ENCODE measurements at regions not wholly inside any gene's neighbourhood (a gene's known extent, or its start where the extent isn't known, plus 50 kb on each side); places are given as distances from the start of the nearest gene placed in this dataset.
"Not testable (repeated sequence)": the region's sequence is repeated elsewhere in the genome, so short reads cannot be mapped to it uniquely, and the experiment has no call there.

DNA sequence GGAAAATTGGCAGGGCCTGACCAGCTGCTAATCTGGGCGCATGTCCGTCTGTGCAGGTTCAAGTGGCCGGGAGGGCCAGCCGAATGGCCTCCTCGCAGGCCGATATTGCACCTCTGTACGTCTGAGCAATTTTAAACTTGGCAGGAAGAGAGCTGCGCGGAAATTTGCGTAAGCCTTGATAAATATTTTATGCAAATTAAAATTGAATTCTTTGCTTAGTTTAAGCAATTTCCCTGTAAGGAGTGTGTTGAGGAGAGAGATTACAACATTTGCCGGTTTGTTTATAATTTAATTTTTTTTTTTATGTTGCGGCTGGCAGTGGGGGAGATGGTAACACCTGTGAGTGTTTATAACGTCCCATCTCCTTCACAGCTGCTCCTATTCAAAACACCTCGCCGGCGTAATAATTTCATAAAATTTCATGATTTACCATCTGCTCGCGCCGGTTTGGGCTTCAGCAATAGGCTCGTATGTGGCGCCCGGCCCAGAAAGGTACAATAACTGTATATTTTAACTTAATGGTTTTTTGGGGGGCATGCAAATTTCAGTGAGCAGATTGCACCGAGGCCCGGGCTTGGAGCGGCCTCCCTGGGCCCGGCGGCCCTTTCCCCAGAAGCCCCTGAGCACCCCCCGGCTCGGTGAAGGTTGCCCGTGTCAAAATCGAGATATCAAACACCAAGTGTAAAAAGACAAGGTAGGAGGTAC, 269.4 kb upstream of the MVB12B start:
- DNase-seq, result no peak

DNA sequence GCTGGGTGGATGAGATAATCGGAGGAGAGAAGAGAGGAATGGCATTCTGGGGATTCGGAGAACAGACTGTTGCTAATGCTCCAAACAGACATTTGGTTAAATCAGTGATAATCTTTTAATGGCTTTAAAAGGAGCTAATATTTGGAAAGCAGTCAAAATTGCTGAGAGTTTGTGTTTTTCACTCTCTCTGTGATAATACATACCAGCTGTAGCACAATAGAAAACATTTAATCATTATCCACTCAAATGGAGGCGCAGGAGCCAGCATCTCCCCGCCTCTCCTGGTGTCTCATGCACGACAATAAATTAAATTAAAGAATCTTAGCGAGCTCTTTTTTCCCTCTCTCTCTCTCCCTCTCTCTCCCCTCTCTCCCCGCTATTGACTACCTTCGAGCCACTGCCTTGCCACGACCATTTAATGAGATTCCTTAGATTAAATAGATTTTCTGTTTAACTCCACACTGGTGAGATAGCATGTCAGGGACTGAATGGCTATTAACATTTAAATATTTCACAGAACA, 268.6 kb upstream of the MVB12B start:
- no peak for DNase-seq

DNA sequence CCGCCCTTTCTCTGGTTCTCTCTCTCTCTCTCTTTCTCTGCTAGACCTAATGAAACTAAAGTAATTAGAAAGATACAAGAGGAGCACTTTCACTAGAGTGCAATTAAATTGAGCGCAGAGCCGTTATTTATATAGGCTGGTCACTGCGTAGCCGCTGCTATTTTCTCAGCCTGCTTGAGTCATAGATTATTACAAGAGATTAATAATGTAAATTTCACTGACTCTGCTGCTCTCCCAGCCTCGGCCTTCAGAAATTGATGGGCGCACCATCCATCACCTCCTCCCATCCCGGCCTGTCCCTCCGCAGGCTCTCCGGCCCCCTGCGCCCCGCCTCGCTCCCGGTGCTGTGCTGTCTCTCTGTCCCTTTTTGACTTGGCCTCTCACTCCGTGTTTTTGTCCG, 268.0 kb upstream of the MVB12B start:
- no peak for DNase-seq

DNA sequence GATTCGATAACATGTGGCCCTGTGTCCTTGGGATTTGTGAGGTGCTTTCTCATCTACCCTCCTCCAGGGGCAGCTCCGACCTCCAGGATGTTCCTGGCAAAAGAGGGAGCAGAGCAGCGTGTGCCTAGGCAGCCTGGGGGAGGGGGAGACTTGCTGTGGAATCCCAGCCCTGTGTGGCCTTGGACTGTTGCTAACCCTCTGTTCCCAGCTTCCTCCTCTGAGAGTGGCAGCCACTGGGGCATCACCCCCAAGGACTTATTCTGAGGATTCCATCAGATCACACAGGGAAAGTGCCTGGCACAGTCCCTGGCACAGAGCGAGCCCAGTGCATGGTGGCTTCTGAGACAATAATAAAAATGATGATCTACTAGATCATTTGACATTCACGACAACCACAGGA, 265.1 kb upstream of the MVB12B start:
- no peak for DNase-seq

DNA sequence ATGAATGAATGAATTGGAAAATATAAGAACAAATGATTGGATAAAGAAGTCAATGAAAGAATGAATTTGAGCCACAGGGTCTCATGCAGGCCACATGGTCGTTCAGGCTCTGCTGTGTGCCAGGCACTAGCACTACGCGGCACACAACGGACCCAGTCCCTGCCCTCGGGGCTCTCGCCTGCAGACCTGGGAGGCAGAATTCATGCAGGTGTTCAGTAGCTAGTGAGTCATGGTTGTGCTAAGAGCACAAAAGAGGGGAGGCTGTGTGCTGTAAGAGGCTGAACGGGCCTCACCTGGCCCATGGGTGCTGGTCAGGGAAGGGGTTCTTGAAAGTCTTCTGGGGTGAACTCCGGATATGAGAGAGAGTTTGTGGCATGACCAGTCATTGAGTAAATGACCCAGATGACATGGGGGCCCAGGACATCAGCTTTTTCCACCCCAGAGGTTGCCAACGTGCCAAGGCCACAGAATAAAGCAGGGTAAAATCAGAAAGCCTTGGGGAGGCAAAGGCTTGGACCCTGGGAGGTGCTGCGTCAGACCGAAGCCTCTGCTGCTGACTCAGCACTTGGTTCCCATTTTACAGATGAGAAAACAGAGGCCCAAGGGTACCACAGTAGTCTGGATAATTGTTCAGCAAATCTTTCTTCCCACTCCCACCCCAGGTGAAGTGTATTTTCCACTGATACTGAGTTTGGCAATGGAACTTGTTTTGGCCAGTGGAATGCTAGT, 264.3 kb upstream of the MVB12B start:
- DNase-seq, result no peak

DNA sequence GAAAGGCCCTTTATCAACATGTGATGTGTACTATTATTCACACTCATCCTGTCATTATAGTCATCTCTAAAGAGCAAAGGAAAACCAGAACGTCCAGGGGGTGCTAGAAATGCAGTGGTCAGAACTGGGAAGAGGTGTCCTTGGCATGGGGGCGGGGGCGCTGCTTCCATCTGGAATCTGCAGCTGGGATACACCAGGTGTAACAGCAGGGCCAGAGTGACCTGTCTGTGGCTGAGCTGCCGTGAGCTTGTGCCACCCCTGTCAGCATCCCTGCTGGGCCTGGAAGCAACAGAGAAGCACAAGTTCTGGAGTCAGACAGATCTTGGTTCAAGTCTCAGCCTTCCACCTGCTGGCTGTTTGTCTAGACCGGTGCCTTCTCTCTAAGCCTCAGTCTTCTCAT, 263.3 kb upstream of the MVB12B start:
- no peak for DNase-seq

DNA sequence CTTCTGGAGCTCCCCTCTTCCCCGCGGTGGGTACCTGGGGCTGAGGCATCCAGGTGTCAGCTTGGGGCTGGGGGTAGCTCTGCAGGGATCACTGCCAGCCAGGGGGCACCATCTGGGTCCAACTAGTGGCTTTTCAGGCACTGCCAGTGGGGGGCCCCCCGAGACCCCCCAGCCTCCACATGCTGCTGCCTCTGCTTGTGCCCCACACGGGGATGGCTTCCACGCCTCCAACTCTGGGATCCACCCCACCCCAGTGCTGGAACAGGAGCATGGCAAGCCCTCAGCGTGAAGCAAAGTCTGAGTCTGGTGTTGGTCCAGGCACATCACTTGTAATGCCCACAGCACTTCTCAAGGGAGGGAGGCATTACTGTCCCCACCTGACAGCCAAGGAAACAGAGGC, 260.5 kb upstream of the MVB12B start:
- DNase-seq, result no peak

DNA sequence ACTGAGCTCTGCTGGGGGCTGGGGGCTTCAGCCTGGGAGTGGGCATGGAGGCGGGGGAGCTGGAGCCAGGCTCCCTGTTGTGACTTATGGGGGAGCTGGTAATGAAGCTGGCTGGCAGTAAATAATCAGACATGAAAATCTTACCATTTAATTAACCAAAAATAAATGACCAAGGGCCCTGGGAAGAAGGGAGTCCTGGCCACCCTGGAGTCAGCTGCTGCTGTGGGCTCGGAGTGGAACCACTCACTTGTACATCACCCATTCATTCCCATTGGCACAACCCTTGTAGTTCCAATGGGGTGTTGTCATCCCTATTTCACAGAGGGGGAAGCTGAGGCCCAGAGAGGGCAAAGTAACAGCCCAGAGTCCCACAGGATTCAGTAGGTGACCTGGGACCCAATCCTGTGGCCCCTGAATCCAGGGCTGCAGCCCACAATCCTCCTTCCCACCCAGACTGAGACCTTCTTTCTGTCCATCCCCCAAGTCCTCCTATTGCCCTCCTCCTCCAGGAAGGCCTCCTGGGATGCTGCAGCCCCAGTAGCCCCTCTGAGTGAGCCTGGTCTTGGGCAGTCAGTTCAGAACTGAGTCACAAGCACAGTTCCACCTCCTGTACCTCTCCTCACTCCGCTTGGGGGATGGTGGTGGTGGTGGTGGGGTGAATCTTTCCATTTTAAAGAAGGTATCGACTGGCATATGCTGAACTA, 259.4 kb upstream of the MVB12B start:
- DNase-seq, result no peak

DNA sequence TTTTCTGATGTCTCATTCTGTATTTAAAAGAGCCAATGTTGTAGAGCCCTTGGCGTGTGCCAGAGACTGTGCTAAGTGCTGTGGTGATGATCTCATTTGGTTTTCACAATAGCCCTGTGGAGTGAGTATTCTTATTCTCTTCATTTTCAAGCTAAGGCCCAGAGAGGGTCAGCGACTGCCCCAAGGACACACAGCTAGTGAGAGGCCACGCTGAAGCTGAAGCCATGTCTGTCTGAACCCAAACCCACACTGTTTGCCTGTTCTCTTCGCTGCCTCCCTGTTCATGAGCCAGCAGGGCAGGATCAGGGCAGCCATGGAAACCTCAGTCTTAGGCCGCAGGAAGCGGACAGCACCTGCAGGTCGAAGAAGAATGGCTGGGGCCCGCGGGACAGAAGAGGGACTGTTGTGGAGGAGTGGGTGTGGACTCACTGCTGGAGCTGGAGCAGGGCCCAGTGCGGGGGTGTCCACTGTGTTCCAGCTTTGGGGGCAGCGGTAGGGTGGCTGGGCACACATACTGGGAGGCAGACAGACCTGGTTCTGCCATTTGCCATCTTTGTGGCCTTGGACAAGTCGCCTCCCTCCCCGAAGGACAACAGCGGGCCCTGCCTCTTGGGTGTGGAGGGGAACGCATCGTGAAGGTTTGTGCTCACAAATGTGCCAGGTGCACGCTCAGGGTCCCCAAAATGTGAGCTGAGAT, 257.9 kb upstream of the MVB12B start:
- DNase-seq, result no peak

DNA sequence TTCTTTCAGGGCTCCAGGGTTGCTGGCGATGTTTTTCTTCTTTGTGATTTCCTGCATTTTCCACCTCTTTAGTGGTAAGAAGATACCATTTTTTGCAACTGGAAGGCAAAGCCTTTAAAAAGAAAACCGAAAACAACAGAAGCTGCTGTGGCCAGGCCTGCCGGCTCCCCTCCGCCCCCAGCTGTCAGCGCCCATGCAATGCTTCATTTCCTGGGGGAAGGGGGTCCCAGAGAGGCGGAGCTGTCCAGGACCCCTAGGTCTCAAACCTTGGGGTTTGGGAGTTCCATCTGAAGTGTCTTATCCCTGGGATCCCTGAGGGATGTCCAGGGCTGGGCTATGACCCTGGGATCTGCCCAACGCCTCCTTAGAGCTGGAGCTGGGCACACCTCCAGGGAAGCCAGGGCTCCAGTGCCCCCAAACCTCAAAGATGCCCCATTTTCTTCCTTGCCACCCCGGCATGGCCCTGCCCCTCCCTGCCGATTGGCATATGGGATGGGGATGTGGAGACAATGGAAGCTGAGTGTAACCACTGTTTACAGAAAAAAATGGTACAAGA, 257.2 kb upstream of the MVB12B start:
- DNase-seq, result no peak

DNA sequence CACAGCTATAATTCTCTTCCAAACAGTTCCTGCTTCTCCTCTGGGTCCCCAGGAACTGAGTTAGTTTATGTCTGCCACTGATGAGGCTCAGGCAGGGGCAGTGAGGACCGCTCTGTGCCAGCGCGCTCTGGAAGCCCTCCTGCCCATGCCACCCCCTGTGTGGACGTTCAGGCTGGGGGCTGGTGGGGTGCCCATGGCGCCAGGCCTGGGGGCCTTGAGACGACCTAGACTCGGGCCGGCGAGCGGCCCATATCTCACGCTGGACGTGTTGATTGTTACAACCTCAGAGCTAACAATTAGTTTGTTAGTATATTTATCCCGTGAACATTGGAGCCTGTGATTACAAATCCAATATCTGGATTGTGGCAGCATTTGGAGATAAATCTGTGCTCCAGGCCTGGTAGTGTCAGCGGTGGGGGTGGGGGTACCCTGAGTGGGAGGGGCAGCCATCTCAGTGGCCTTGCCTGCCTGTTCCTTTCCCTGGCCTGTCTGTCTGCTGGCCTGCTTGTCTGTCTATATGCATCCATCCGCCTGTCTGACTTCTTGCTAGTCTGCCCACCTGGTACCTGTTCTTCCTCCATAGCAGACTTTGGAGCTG, 256.5 kb upstream of the MVB12B start:
- no peak for DNase-seq

DNA sequence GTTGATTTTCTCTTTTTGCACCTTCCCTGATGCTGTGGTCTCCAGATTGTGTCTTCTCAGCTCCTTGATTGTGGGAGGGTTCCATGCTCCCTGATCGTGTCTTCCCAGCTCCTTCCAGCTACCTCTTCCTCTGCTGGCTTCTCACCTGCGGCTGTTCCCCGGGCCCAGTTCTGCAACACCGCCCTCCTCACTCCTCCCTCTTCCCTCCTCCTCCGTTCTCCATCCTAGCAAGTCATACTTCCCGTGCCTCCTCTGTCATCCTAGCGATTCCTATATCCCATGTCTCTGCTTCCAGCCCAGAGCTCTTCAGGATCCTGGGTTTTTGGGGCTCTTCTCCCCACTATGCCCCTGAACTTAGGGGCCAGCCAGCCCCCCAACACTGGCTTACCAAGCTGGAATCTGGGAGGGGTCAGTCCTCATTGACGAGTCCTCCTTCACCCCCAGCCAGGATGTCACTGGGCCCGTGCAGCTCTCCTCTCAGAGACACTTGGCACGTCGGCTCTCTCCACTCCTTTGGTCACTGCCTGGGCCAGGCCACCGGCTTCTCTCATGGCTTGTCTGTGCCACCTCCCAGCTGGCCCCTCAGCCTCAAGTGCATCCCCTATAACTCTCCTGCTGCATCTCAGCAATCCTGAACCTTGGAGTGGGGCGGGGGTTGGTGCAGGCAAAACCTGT, 255.4 kb upstream of the MVB12B start:
- no peak for DNase-seq

DNA sequence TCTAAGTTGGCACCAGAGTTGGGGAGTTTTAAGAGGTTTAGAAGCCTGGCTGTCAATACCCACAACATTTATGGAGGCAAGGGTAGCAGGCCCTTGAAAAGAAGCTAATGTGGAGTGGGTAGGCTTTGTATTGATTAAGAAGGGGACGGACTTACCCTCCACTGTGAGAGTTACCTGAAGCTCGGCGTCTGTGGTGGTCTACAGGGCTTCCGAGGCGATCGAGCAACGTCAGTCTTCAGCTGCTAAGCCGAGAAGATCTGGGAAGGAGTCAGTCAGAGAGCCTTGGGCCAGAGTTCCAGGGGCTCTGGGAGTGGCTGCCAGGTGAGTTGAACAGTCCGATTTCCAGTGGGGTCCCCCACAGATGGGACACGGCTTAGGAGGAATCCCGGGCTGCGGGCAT, 249.0 kb upstream of the MVB12B start:
- not testable (repeated sequence) for DNase-seq

DNA sequence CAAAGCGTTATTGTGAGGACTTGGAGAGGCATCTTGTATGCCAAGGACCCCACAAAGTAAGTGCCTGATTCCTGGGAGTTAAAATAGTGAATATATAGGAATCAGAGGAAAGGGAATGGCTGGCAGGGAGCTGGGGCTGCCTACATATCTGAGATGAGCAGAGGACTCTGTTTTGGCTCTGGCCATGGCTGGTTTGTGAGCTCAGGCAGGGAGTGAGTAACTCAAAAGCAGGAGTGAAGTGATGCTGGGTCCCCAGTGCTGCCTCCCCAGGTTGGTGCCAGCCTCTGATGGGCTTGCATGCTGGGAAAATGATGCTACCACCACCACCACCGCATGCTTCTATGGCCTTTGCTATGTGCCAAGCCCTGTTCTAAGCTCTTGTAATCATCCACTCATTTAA, 246.0 kb upstream of the MVB12B start:
- no peak for DNase-seq

DNA sequence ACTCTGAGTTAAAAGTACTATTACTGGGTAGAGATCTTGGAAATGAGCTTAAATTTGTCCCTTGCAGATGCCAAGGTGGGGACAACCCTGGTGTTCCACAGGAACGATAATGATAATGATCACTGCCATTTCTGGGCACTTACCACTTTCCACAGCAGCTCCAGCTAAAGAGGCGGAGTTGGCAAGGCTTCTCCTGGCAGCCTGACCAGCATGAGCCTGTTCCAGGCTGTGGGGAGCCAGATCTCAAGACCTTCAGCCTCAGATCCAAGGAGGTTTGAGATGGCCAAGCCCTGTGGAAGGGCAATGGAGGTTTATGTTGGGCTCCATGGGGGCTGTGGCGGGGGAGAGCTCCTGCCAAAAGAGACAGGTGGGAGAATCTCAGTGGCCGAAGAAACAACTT, 244.9 kb upstream of the MVB12B start:
- no peak for DNase-seq

DNA sequence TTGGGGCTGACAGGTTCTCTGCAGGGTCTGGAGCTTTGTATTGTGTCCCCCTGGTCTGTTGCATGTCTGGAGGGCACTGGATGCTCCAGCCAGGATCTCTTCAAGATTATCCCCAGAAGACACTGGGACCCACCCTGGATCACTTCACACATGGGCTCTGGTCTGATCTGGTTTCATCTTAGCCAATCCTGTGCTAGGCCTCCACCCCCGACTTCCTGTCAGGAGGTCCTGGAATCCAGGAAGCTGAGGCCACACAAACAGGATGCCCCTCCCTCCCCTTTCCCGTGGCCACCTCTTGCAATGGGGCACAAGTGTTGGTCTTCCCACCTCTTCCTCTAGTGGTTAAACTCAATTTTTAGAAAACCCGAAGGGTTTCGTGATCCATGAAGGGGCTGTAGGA, 242.6 kb upstream of the MVB12B start:
- no peak for DNase-seq

DNA sequence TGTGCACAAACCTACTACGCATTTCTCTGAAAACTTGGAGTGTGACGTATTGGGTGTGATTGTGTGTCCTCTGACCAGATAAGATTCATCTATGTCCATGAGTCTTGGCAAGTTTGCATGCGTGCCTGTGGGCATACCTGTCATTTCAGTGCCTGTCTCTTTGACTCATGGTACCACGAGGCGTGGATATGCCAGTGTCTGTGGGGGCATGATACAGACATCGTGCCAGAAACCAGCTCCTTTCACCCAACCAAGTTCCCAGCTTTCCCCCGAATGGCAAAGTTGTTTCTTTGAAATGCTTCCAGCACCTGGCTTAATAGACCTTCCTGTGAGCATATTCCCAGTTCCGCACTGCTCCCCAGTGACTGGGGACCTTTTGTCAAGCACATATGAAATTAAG, 241.9 kb upstream of the MVB12B start:
- no peak for DNase-seq

DNA sequence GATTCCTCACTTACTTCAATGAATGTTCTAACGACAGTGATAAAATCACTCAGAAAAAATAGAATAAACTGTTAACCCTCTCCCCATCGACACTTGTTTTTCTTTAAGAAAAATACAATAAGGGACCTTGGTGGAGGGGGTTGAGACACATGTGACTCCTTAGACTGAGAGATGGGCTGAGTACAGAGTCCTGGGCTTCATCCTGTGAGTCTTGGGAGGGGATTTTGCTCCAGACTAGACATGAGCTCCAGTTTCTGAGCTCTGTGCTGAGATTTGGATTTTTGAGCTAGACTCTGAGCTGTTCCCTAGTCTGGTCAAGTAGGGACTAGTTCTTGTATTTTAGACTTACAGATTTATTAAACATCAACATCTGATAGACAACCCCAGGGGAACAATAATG, 241.5 kb upstream of the MVB12B start:
- no peak for DNase-seq

DNA sequence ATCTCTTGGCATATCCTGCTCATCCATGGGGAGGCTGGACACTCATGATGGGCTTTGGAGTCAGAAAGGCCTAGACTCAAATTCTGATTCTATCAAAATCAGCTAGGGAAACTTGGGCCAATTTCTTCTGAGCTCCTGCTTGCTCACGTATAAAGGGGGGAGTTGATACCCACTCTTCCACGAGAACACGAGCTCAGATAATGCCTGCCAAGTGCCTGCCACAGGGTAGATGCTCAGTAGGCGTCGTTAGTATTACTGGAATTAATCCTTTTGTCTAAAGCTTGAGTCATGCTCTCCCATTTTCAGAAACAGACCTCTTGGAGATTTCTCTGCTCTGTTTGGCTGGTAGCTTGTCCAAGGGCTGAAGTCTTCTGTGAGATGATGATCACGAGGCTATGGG, 238.3 kb upstream of the MVB12B start:
- no peak for DNase-seq

DNA sequence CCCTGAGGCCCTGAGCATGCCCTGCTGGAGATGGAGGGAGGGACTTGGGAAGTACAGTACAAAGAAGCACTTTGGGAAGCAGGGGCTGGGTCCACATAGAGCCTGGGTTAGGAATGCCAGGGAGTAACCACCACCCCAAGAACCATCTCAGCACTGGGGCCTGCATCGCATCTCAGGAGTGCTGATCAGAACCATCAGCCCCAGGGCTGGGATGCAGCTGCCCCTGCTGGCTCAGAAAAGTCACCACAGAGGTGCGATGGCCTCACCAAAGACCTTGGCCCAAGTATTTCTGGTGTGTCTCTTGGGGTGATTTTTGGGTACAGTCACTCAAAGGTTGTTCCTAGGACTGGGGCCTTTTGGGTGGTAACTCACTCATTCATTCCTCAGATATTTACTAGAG, 236.8 kb upstream of the MVB12B start:
- no peak for DNase-seq

DNA sequence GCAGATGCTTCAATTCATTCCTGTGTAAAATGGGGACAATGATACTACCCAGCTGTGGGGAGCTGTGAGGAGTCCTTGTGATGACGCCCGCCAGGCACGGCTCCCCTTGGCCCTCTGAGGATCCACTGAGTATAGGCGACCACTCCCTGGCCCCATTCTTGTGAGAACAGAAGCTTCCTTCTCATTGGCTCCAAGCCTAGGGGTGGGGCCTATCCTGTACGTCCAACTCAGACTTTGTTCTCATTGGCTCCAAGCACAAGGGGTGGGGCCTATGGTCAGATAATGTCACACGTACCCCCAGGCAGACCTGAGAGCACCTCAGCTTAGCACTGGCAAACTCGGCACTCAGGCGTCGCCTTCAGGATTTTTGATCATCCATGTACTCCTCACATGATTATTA, 232.9 kb upstream of the MVB12B start:
- DNase-seq, result no peak

All from activated CD8-positive, alpha-beta memory T cell treated with anti-CD3 and anti-CD28 coated beads, Interleukin-2, amount 50 U/mL, for 4 hours (primary cell).